LNCAP (cell line): ENCODE measurements at regions not wholly inside any gene's neighbourhood (a gene's known extent, or its start where the extent isn't known, plus 50 kb on each side); places are given as distances from the start of the nearest gene placed in this dataset.

Source experiments
- CTCF ChIP-seq: fragments of 450-650 bp; IDR thresholded peaks from 2 replicates; pipeline ENCODE4 v1.5.1; 2017; ENCODE audit warnings: mild to moderate bottlenecking

- TF ChIP-seq CTCF = no peak
Observed at GRCh38 chr13:80707000-80707983, 366.4 kb upstream of the SPRY2 start.

- no peak for TF ChIP-seq CTCF
Observed at GRCh38 chr13:80706164-80706471, 365.2 kb upstream of the SPRY2 start.

GRCh38 chr13:80705371-80706163 lies 364.6 kb upstream of the SPRY2 start:
- no peak for TF ChIP-seq CTCF

GRCh38 chr13:80704369-80704768 lies 363.4 kb upstream of the SPRY2 start:
- no peak for TF ChIP-seq CTCF

GRCh38 chr13:80695841-80696240 lies 354.9 kb upstream of the SPRY2 start:
- no peak for TF ChIP-seq CTCF

- TF ChIP-seq CTCF = no peak
Observed at GRCh38 chr13:80690208-80690607, 349.3 kb upstream of the SPRY2 start.

- no peak for TF ChIP-seq CTCF
Observed at GRCh38 chr13:80688593-80688992, 347.7 kb upstream of the SPRY2 start.
